B cell (primary cell): ENCODE measurements at regions not wholly inside any gene's neighbourhood (a gene's known extent, or its start where the extent isn't known, plus 50 kb on each side); places are given as distances from the start of the nearest gene placed in this dataset.

ENCODE experiments used
- ATAC-seq: fragments of 200-7000 bp; cut with Tn5 transposase; one replicate; pipeline ENCODE4 v1.10.0; 2021; ENCODE audit warnings: low read depth, mild to moderate bottlenecking, moderate number of reproducible peaks, moderate library complexity
- CTCF ChIA-PET: fragments of 350-600 bp; sonication (Branson Sonifier 250); formaldehyde crosslinking; loops from one replicate; lab custom pipeline; 2021; ENCODE audit warnings: antibody characterized with exemption, inconsistent platforms; lab: Charles Lee
- POLR2A ChIA-PET: fragments of 350-600 bp; sonication (Branson Sonifier 250); formaldehyde crosslinking; loops from one replicate; lab custom pipeline; 2021; ENCODE audit warnings: antibody characterized with exemption; lab: Charles Lee
- DNase-seq: peaks from one replicate; pipeline ENCODE4 v3.0.0; 2013
- H2AFZ ChIP-seq: 2 replicates; pipeline ENCODE4 v1.6.1; 2012; ENCODE audit warnings: mild to moderate bottlenecking, low read depth, low read length; ENCODE audit not compliant: insufficient read depth, poor library complexity, severe bottlenecking
- H3K27ac ChIP-seq, 2 donors: 1 replicate in 1 of 2; 2 replicates in 1 of 2; pipeline ENCODE4 v1.5.1; 2012 to 2013; ENCODE audit warnings: low read length in 2 of 2, mild to moderate bottlenecking in 2 of 2, moderate library complexity in 1 of 2
- H3K27me3 ChIP-seq, 4 experiments: fragments of 200-600 bp in 1 of 4; sonication (generic) in 1 of 4; replicated peaks in 1 of 4; 1 replicate in 2 of 4; 2 replicates in 2 of 4; pipeline versions ENCODE4 v1.6.1 to v1.7.0; 2013 to 2016; ENCODE audit warnings: low read length in 3 of 4, mild to moderate bottlenecking in 2 of 4, mixed read lengths in 1 of 4, moderate library complexity in 1 of 4; ENCODE audit not compliant: insufficient read depth in 4 of 4, control insufficient read depth in 3 of 4; ENCODE audit errors: control extremely low read depth in 1 of 4
- H3K36me3 ChIP-seq, 2 experiments: replicated peaks in 1 of 2; 1 replicate in 1 of 2; 2 replicates in 1 of 2; pipeline versions ENCODE4 v1.6.1 to v1.7.1; 2013; ENCODE audit warnings: low read length in 1 of 2; ENCODE audit not compliant: insufficient read depth in 2 of 2, control insufficient read depth in 1 of 2; ENCODE audit errors: control extremely low read depth in 1 of 2, extremely low read depth in 1 of 2
- H3K4me1 ChIP-seq, 2 donors: fragments of 200-600 bp in 1 of 2; sonication (generic) in 1 of 2; 1 replicate in 1 of 2; 2 replicates in 1 of 2; pipeline versions ENCODE4 v1.5.1 to v1.6.1; 2013 to 2017; ENCODE audit warnings: low read length in 2 of 2; ENCODE audit not compliant: control insufficient read depth in 2 of 2, insufficient read depth in 2 of 2
- H3K4me2 ChIP-seq: replicated peaks from 2 replicates; pipeline ENCODE3; 2012; ENCODE audit warnings: mild to moderate bottlenecking, low read depth, low read length; ENCODE audit not compliant: poor library complexity, severe bottlenecking
- H3K4me3 ChIP-seq, 5 experiments: fragments of 200-600 bp in 1 of 5; sonication (generic) in 1 of 5; 1 replicate in 3 of 5; 2 replicates in 2 of 5; pipeline versions ENCODE4 v1.5.1 to v1.7.0; 2011 to 2016; ENCODE audit warnings: low read length in 4 of 5, mild to moderate bottlenecking in 4 of 5, low read depth in 2 of 5, control low read depth in 1 of 5, moderate library complexity in 1 of 5; ENCODE audit not compliant: insufficient read depth in 1 of 5; ENCODE audit errors: control extremely low read depth in 1 of 5, extremely low read depth in 1 of 5
- H3K79me2 ChIP-seq: fragments of 200-600 bp; sonication (generic); one replicate; pipeline ENCODE4 v1.6.0; 2016; ENCODE audit warnings: low read length; ENCODE audit not compliant: control insufficient read depth, insufficient read depth
- H3K9ac ChIP-seq: fragments of 200-600 bp; sonication (generic); 2 replicates; pipeline ENCODE4 v1.6.1; 2017; ENCODE audit warnings: mild to moderate bottlenecking, low read length, moderate library complexity
- H3K9me3 ChIP-seq, 3 donors: one replicate each; pipeline versions ENCODE4 v1.6.1 to v1.7.1; 2013; ENCODE audit warnings: low read length in 2 of 3; ENCODE audit not compliant: control insufficient read depth in 2 of 3, insufficient read depth in 1 of 3; ENCODE audit errors: control extremely low read depth in 1 of 3
- H4K20me1 ChIP-seq: 2 replicates; pipeline ENCODE4 v1.6.0; 2012; ENCODE audit warnings: mild to moderate bottlenecking, low read length; ENCODE audit not compliant: insufficient read depth, control insufficient read depth, poor library complexity, severe bottlenecking
- H3K27ac Mint-ChIP-seq: one replicate; pipeline ENCODE4 v1.8.0; 2021; ENCODE audit warnings: mixed read lengths
- H3K27me3 Mint-ChIP-seq: one replicate; pipeline ENCODE4 v1.8.0; 2021; ENCODE audit warnings: mixed read lengths
- H3K4me1 Mint-ChIP-seq: one replicate; pipeline ENCODE4 v1.8.0; 2021; ENCODE audit warnings: mixed read lengths
- H3K4me3 Mint-ChIP-seq: one replicate; pipeline ENCODE4 v1.8.0; 2021; ENCODE audit warnings: mixed read lengths
- H3K9me3 Mint-ChIP-seq: one replicate; pipeline ENCODE4 v1.8.0; 2022; ENCODE audit warnings: mixed read lengths; ENCODE audit not compliant: insufficient read depth
- EZH2 ChIP-seq: IDR thresholded peaks from 2 replicates; pipeline ENCODE4 v1.6.1; 2012; ENCODE audit warnings: borderline replicate concordance, low read depth, mild to moderate bottlenecking, moderate library complexity, low read length; ENCODE audit not compliant: insufficient read depth, poor library complexity, severe bottlenecking
- WGBS: methylation state at CpG from one replicate; pipeline ENCODE4 v1.1.5; 2013; ENCODE audit warnings: missing lambda C conversion rate; ENCODE audit not compliant: insufficient coverage; 5-methylcytosine and 5-hydroxymethylcytosine counted together
- intact Hi-C: fragments of 100-400 bp; cut with micrococcal nuclease; formaldehyde crosslinking; loops from one replicate; pipeline ENCODE4 v1.10.0; 2022
- TF ChIP-seq, protein P1 (sequence below): fragments of 200-600 bp; IDR thresholded peaks from one replicate; pipeline ENCODE4 v1.8.0; 2022; ENCODE audit warnings: antibody characterized with exemption, mild to moderate bottlenecking

DNA sequence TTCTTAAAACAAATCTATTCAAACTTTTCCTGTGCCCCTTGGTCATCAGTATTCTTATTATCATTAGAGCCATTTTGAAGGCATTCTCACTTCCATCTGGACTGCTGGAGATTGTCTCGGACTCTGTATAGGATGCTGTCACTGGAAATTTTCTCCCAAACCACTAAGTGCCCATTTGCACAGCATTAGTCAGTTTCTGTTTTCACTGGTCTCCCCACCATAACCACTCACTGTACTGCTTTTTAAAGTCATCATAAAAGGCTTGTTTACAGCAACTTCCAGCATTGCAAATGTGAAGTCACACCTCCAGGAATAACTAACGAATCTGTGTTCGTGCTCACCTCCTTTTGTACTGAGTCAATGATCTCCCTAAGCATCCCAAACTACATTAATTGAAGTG, 150.9 kb upstream of the SERTAD2 start:
- 83% methylated on average over 1 of the region's 3 CpGs for WGBS
- ChIA-PET POLR2A (no interaction called here), CTCF (no interaction called here)
- peaks cover 0 to 8% of the 10 kb centered on the region in 2 donors for H3K4me1 ChIP-seq
- Mint-ChIP-seq H3K4me3 (no peak overlapping the region), H3K27ac (no peak overlapping the region), H3K9me3 (no peaks in the 10 kb centered on the region), H3K27me3 (no peaks in the 10 kb centered on the region), H3K4me1 (peaks cover 12% of the 10 kb centered on the region)
- H3K79me2 ChIP-seq = no peaks in the 10 kb centered on the region
- H3K27me3 ChIP-seq = no peaks in the 10 kb centered on the region
- intact Hi-C loops = no loop called here
- H4K20me1 ChIP-seq = no peaks in the 10 kb centered on the region
- H3K9ac ChIP-seq = no peak overlapping the region
- ATAC-seq (no peak), DNase-seq (no peak)
- no peak overlapping the region for H3K4me2 ChIP-seq
- no peak overlapping the region for H3K27ac ChIP-seq
- no peaks in the 10 kb centered on the region for H3K9me3 ChIP-seq
- no peak overlapping the region for H2AFZ ChIP-seq
- TF ChIP-seq EZH2 = no peak
- TF ChIP-seq, protein P1, sequence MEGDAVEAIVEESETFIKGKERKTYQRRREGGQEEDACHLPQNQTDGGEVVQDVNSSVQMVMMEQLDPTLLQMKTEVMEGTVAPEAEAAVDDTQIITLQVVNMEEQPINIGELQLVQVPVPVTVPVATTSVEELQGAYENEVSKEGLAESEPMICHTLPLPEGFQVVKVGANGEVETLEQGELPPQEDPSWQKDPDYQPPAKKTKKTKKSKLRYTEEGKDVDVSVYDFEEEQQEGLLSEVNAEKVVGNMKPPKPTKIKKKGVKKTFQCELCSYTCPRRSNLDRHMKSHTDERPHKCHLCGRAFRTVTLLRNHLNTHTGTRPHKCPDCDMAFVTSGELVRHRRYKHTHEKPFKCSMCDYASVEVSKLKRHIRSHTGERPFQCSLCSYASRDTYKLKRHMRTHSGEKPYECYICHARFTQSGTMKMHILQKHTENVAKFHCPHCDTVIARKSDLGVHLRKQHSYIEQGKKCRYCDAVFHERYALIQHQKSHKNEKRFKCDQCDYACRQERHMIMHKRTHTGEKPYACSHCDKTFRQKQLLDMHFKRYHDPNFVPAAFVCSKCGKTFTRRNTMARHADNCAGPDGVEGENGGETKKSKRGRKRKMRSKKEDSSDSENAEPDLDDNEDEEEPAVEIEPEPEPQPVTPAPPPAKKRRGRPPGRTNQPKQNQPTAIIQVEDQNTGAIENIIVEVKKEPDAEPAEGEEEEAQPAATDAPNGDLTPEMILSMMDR = no peak
- no peaks in the 10 kb centered on the region for H3K36me3 ChIP-seq
- H3K4me3 ChIP-seq = no peak overlapping the region

DNA sequence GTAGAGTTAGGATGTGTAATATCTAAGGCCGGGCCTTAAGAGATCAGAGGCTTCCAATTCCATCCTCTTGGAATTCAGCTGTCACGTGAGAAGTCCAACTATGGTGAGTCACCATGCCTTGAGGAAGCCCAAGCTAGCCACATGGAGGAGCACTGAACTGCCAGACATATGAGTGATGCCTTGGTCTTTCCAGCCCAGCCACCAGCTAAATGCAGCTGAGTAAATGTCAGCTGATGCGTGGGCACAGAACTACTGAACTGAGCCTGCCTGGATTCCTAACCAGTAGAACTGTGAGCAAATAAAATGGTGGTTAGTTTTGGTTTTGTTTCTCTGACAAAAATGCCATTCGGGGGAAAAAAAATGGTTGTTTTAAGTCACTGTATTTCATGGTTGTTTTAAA, 153.7 kb upstream of the SERTAD2 start:
- no peak for TF ChIP-seq EZH2
- TF ChIP-seq, protein P1 = no peak
- Histone ChIP-seq H3K9me3 (no peaks in the 10 kb centered on the region), H3K79me2 (no peaks in the 10 kb centered on the region), H3K27me3 (no peaks in the 10 kb centered on the region), H3K4me3 (no peak overlapping the region), H3K36me3 (peaks cover 0 to 2% of the 10 kb centered on the region in 2 experiments), H3K9ac (no peak overlapping the region), H3K27ac (no peak overlapping the region), H4K20me1 (no peaks in the 10 kb centered on the region), H3K4me1 (peaks cover 0 to 13% of the 10 kb centered on the region in 2 donors), H2AFZ (no peak overlapping the region), H3K4me2 (no peak overlapping the region)
- ATAC-seq (peak; percentile 28), DNase-seq (no peak)
- Mint-ChIP-seq H3K4me3 (no peak overlapping the region), H3K9me3 (no peaks in the 10 kb centered on the region), H3K4me1 (peaks cover 18% of the 10 kb centered on the region), H3K27ac (no peak overlapping the region), H3K27me3 (no peaks in the 10 kb centered on the region)
- 83% methylated on average over 3 of the region's 4 CpGs for WGBS
- intact Hi-C loops = no loop called here
- ChIA-PET CTCF (interaction anchor here (0.9 to 1.2 kb wide), 2 partner anchors 13 to 27 kb away, joined by 3 read pairs; no protein-coding TSS in a partner anchor), POLR2A (interaction anchor here (0.7 kb wide), 1 partner anchor 62 kb away, joined by 9 read pairs; no protein-coding TSS in a partner anchor)
